Suprapubic skin (tissue), 4 donors: ENCODE measurements at regions not wholly inside any gene's neighbourhood (a gene's known extent, or its start where the extent isn't known, plus 50 kb on each side); places are given as distances from the start of the nearest gene placed in this dataset.

Source experiments
- DNase-seq, 2 donors: peaks; one replicate each; pipeline ENCODE4 v3.0.0-alpha.2; 2019; ENCODE audit warnings: low spot score in 2 of 2
- H3K27ac ChIP-seq: fragments of 200-600 bp; sonication (generic); one replicate; pipeline ENCODE4 v1.5.1; 2019
- H3K27me3 ChIP-seq: fragments of 200-600 bp; sonication (generic); one replicate; pipeline ENCODE4 v1.5.1; 2019
- H3K36me3 ChIP-seq: fragments of 200-600 bp; sonication (generic); one replicate; pipeline ENCODE4 v1.5.1; 2019
- H3K4me1 ChIP-seq: fragments of 200-600 bp; sonication (generic); one replicate; pipeline ENCODE4 v1.5.1; 2019
- H3K4me3 ChIP-seq: fragments of 200-600 bp; sonication (generic); one replicate; pipeline ENCODE4 v1.5.1; 2019; ENCODE audit warnings: mild to moderate bottlenecking
- H3K9me3 ChIP-seq: fragments of 200-600 bp; sonication (generic); one replicate; pipeline ENCODE4 v1.5.1; 2019
- EP300 ChIP-seq: sonication (generic); formaldehyde crosslinking; IDR thresholded peaks from one replicate; pipeline ENCODE4 v1.6.1; 2017; ENCODE audit warnings: antibody characterized with exemption
- POLR2A ChIP-seq, 2 donors: fragments of 450-650 bp; IDR thresholded peaks; one replicate each; pipeline ENCODE4 v1.6.1; 2017; ENCODE audit warnings: antibody characterized with exemption in 2 of 2, mild to moderate bottlenecking in 2 of 2, moderate library complexity in 2 of 2
- POLR2AphosphoS5 ChIP-seq, 3 donors: sonication (generic); formaldehyde crosslinking; IDR thresholded peaks; one replicate each; pipeline ENCODE4 v1.6.1; 2017; ENCODE audit warnings: antibody characterized with exemption in 3 of 3
- WGBS: methylation state at CpG from one replicate; pipeline ENCODE4 v1.1.5; 2018; 5-methylcytosine and 5-hydroxymethylcytosine counted together
- TF ChIP-seq, protein P1 (sequence below), 2 donors: fragments of 200-600 bp in 1 of 2; fragments of 450-650 bp in 1 of 2; sonication (generic) in 1 of 2; IDR thresholded peaks; one replicate each; pipeline ENCODE4 v1.5.1; 2016 to 2019; ENCODE audit warnings: antibody characterized with exemption in 2 of 2, mild to moderate bottlenecking in 1 of 2, moderate library complexity in 1 of 2

DNA sequence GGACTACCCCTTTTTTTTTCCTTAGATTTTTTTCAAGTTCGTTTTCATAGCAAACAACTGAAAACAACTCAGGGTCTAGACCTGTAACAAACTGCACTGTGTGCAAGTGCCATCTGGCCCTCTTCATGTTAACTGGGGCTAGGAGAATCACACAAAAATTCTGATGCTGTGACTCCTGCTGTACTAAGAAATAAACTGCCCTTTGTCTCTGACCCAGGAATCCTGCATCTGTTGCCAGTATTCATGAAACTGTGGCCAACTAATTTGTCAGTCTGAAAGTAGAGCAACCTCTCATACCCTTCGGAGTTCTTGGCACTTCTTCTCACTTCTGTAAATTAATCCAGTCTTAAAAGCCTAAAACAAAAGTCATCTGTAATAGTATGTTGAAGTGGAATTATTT, 218.4 kb upstream of the PCDH15 start:
- no peaks in the 10 kb centered on the region for H3K9me3 ChIP-seq
- TF ChIP-seq EP300 = no peak
- TF ChIP-seq POLR2A (IDR thresholded peaks at IDR 0.05) = no peak
- TF ChIP-seq POLR2AphosphoS5 (IDR thresholded peaks at IDR 0.05) = no peak
- TF ChIP-seq, protein P1, sequence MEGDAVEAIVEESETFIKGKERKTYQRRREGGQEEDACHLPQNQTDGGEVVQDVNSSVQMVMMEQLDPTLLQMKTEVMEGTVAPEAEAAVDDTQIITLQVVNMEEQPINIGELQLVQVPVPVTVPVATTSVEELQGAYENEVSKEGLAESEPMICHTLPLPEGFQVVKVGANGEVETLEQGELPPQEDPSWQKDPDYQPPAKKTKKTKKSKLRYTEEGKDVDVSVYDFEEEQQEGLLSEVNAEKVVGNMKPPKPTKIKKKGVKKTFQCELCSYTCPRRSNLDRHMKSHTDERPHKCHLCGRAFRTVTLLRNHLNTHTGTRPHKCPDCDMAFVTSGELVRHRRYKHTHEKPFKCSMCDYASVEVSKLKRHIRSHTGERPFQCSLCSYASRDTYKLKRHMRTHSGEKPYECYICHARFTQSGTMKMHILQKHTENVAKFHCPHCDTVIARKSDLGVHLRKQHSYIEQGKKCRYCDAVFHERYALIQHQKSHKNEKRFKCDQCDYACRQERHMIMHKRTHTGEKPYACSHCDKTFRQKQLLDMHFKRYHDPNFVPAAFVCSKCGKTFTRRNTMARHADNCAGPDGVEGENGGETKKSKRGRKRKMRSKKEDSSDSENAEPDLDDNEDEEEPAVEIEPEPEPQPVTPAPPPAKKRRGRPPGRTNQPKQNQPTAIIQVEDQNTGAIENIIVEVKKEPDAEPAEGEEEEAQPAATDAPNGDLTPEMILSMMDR (IDR thresholded peaks at IDR 0.05) = no peak
- no peaks in the 10 kb centered on the region for H3K4me1 ChIP-seq
- H3K4me3 ChIP-seq = no peak overlapping the region
- WGBS = 24% methylated on average over 2 of the region's 2 CpGs
- no peak for DNase-seq
- no peaks in the 10 kb centered on the region for H3K27me3 ChIP-seq
- H3K27ac ChIP-seq = no peak overlapping the region
- no peaks in the 10 kb centered on the region for H3K36me3 ChIP-seq

DNA sequence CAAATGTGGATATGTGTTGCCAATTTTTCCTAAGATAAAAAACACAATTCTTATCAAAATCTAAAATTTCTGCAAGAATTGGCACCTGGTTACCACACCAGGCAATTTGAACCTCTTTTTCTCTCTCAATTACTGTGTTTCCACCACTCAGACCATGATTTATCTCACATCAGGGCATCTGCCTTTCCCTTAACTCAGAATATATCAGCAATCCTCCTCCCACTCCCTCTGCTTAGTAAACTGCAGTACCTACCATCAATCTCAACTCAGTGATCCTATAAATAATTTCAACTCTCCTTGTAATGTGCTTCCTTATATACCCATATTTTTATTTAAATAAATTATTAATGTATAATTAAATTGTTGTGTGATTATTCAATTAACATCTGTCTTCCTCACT, 212.3 kb upstream of the PCDH15 start:
- no peak for DNase-seq
- H3K27ac ChIP-seq = no peak overlapping the region
- no peak overlapping the region for H3K4me3 ChIP-seq
- H3K4me1 ChIP-seq = no peaks in the 10 kb centered on the region
- no peaks in the 10 kb centered on the region for H3K9me3 ChIP-seq
- no peaks in the 10 kb centered on the region for H3K36me3 ChIP-seq
- no peaks in the 10 kb centered on the region for H3K27me3 ChIP-seq
- TF ChIP-seq, protein P1 (IDR thresholded peaks at IDR 0.05) = no peak
- TF ChIP-seq POLR2AphosphoS5 (IDR thresholded peaks at IDR 0.05) (no peak), POLR2A (IDR thresholded peaks at IDR 0.05) (no peak), EP300 (no peak)

DNA sequence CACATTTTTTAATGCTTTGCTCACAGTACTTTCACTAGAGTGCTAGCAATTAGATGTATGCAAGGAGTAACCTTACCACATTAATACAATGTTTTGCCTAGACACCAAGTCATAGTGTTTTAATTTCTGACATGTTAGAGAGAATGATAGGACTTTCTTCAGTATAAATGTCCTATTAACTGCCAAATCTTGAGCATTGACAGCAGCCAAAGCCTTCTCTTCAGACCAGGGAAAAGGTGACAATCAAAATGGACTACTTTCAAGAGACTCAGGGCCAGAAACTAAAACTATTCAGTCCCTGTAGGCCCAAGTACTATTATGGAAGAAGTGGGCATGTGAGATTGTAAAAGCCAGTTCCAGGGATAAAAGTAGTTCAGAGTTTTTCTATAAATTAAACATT, 201.4 kb upstream of the PCDH15 start:
- Histone ChIP-seq H3K4me1 (no peaks in the 10 kb centered on the region), H3K27me3 (no peaks in the 10 kb centered on the region), H3K36me3 (no peaks in the 10 kb centered on the region), H3K4me3 (no peak overlapping the region), H3K27ac (no peak overlapping the region), H3K9me3 (no peaks in the 10 kb centered on the region)
- no peak for DNase-seq
- TF ChIP-seq POLR2A (IDR thresholded peaks at IDR 0.05) = no peak
- TF ChIP-seq EP300 = no peak
- TF ChIP-seq POLR2AphosphoS5 (IDR thresholded peaks at IDR 0.05) = no peak
- TF ChIP-seq, protein P1 (IDR thresholded peaks at IDR 0.05) = no peak

DNA sequence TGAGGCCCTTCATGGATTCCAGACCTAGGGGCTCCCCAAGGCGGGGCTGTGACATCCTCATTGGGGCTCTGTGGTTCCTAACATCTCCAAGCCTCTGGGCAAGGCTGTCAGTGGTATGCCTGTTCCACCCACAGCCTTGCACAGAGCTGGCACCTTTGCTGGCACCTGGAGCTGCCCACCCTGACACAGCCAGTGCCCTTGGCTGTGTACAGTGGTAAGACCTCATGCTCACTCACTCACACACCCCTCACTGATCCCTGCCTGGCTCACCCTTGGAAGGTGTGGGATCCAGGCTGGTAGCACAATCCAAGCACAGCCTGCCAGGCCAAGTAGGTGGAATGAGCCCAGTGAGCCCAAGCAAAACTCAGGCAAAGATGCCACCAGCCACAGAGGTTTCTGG, 200.4 kb upstream of the PCDH15 start:
- no CpG with 5 or more reads among the region's 1 CpG for WGBS

DNA sequence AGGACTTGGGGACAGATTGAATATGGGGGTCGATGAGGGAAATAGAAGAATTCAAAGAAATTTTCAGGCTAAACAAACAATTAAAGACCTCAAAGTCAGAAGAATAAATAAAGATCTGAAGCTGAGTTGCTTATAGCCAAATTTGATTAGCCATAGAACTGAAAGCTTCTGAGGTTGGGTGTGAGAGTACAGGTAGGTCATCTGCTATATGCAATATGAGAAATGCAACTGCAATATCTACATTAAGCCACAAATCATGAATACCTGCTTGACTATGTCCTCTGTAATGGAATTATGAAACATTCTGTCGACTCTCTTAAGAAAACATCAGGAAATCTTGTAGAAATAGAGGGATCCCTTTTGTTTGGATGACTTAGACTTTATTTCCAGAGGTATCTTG, 192.1 kb upstream of the PCDH15 start:
- WGBS = 72% methylated on average over 2 of the region's 2 CpGs

More for the DNA sequence above, 200.4 kb upstream of the PCDH15 start:
- H3K4me3 ChIP-seq = no peak overlapping the region
- H3K4me1 ChIP-seq = no peaks in the 10 kb centered on the region
- no peaks in the 10 kb centered on the region for H3K36me3 ChIP-seq
- H3K27me3 ChIP-seq = no peaks in the 10 kb centered on the region
- DNase-seq = no peak
- H3K9me3 ChIP-seq = no peaks in the 10 kb centered on the region
- TF ChIP-seq EP300 (no peak), POLR2A (IDR thresholded peaks at IDR 0.05) (no peak)
- no peak overlapping the region for H3K27ac ChIP-seq

More for the DNA sequence above, 192.1 kb upstream of the PCDH15 start:
- H3K4me1 ChIP-seq = no peaks in the 10 kb centered on the region
- no peak for DNase-seq
- no peaks in the 10 kb centered on the region for H3K9me3 ChIP-seq
- H3K27me3 ChIP-seq = no peaks in the 10 kb centered on the region
- H3K27ac ChIP-seq = no peak overlapping the region
- H3K36me3 ChIP-seq = no peaks in the 10 kb centered on the region
- TF ChIP-seq POLR2A (IDR thresholded peaks at IDR 0.05) = no peak
- TF ChIP-seq, protein P1 (IDR thresholded peaks at IDR 0.05) = no peak
- no peak for TF ChIP-seq EP300
- no peak for TF ChIP-seq POLR2AphosphoS5 (IDR thresholded peaks at IDR 0.05)
- no peak overlapping the region for H3K4me3 ChIP-seq
